HEK293 (cell line): ENCODE measurements at regions not wholly inside any gene's neighbourhood (a gene's known extent, or its start where the extent isn't known, plus 50 kb on each side); places are given as distances from the start of the nearest gene placed in this dataset.
A peak's percentile ranks its signal among the peaks of the same experiment; 100 is the strongest.

Experiments
- BCL11A ChIP-seq: fragments of 450-650 bp; formaldehyde crosslinking; IDR thresholded peaks from 2 replicates; pipeline ENCODE4 v1.5.1; 2016; ENCODE audit warnings: low read depth, missing biosample characterization, missing genetic modification characterization
- ELK4 ChIP-seq: IDR thresholded peaks from 2 replicates; pipeline ENCODE4 v1.6.1; 2011; ENCODE audit warnings: mild to moderate bottlenecking, low read depth, low read length, borderline replicate concordance
- GLIS1 ChIP-seq: fragments of 450-650 bp; formaldehyde crosslinking; IDR thresholded peaks from 2 replicates; pipeline ENCODE4 v1.5.1; 2016; ENCODE audit warnings: missing biosample characterization, missing genetic modification characterization
- IKZF3 ChIP-seq: fragments of 450-650 bp; IDR thresholded peaks from 2 replicates; pipeline ENCODE4 v1.5.0; 2018; ENCODE audit warnings: missing biosample characterization, mild to moderate bottlenecking, missing genetic modification characterization, moderate library complexity
- KLF1 ChIP-seq: fragments of 450-650 bp; formaldehyde crosslinking; IDR thresholded peaks from 2 replicates; pipeline ENCODE4 v1.5.1; 2016; ENCODE audit warnings: missing biosample characterization, missing genetic modification characterization
- PBX3 ChIP-seq: sonication (generic); formaldehyde crosslinking; IDR thresholded peaks from 2 replicates; pipeline ENCODE4 v1.8.1; 2022; ENCODE audit warnings: mild to moderate bottlenecking, moderate library complexity, missing genetic modification reagents
- SP3 ChIP-seq: fragments of 450-650 bp; formaldehyde crosslinking; IDR thresholded peaks from 2 replicates; pipeline ENCODE4 v1.5.1; 2016; ENCODE audit warnings: missing biosample characterization, missing genetic modification characterization
- ZBTB11 ChIP-seq: fragments of 450-650 bp; formaldehyde crosslinking; conservative IDR thresholded peaks from 2 replicates; pipeline ENCODE4 v1.5.1; 2016; ENCODE audit warnings: low read depth, missing biosample characterization, missing genetic modification characterization
- ZBTB48 ChIP-seq: fragments of 450-650 bp; formaldehyde crosslinking; IDR thresholded peaks from 2 replicates; pipeline ENCODE4 v1.5.1; 2016; ENCODE audit warnings: missing biosample characterization, missing genetic modification characterization
- ZBTB49 ChIP-seq: fragments of 450-650 bp; formaldehyde crosslinking; IDR thresholded peaks from 2 replicates; pipeline ENCODE4 v1.5.1; 2016; ENCODE audit warnings: missing biosample characterization, missing genetic modification characterization, low read depth
- ZNF239 ChIP-seq: fragments of 450-650 bp; formaldehyde crosslinking; IDR thresholded peaks from 2 replicates; pipeline ENCODE4 v1.5.1; 2016; ENCODE audit warnings: missing biosample characterization, missing genetic modification characterization
- ZNF248 ChIP-seq: fragments of 450-650 bp; formaldehyde crosslinking; IDR thresholded peaks from 2 replicates; pipeline ENCODE4 v1.5.1; 2017; ENCODE audit warnings: missing biosample characterization, missing genetic modification characterization
- ZNF26 ChIP-seq: fragments of 450-650 bp; formaldehyde crosslinking; IDR thresholded peaks from 2 replicates; pipeline ENCODE4 v1.5.1; 2016; ENCODE audit warnings: missing biosample characterization, missing genetic modification characterization
- ZNF324 ChIP-seq: fragments of 450-650 bp; formaldehyde crosslinking; IDR thresholded peaks from 2 replicates; pipeline ENCODE4 v1.5.1; 2016; ENCODE audit warnings: missing biosample characterization, missing genetic modification characterization
- ZNF335 ChIP-seq: fragments of 450-650 bp; formaldehyde crosslinking; conservative IDR thresholded peaks from 2 replicates; pipeline ENCODE4 v1.5.1; 2016; ENCODE audit warnings: missing biosample characterization, missing genetic modification characterization
- ZNF510 ChIP-seq: fragments of 450-650 bp; formaldehyde crosslinking; IDR thresholded peaks from 2 replicates; pipeline ENCODE4 v1.5.1; 2018; ENCODE audit warnings: mild to moderate bottlenecking, missing genetic modification characterization, missing biosample characterization; ENCODE audit not compliant: insufficient replicate concordance
- ZNF521 ChIP-seq: fragments of 450-650 bp; formaldehyde crosslinking; IDR thresholded peaks from 2 replicates; pipeline ENCODE4 v1.5.1; 2017; ENCODE audit warnings: missing biosample characterization, mild to moderate bottlenecking, missing genetic modification characterization
- ZNF530 ChIP-seq: fragments of 450-650 bp; formaldehyde crosslinking; IDR thresholded peaks from 2 replicates; pipeline ENCODE4 v1.5.1; 2016; ENCODE audit warnings: low read depth, missing biosample characterization, missing genetic modification characterization
- ZNF544 ChIP-seq: fragments of 450-650 bp; formaldehyde crosslinking; IDR thresholded peaks from 2 replicates; pipeline ENCODE4 v1.5.0; 2017; ENCODE audit warnings: missing biosample characterization, missing genetic modification characterization
- ZNF580 ChIP-seq: fragments of 450-650 bp; formaldehyde crosslinking; IDR thresholded peaks from 2 replicates; pipeline ENCODE4 v1.5.1; 2016; ENCODE audit warnings: missing biosample characterization, missing genetic modification characterization
- ZNF645 ChIP-seq: fragments of 450-650 bp; formaldehyde crosslinking; IDR thresholded peaks from 2 replicates; pipeline ENCODE4; 2016; ENCODE audit warnings: missing biosample characterization, missing genetic modification characterization
- ZNF654 ChIP-seq: fragments of 450-650 bp; formaldehyde crosslinking; IDR thresholded peaks from 2 replicates; pipeline ENCODE4 v1.5.1; 2016; ENCODE audit warnings: low read depth, missing biosample characterization, missing genetic modification characterization
- ZNF701 ChIP-seq: fragments of 450-650 bp; formaldehyde crosslinking; IDR thresholded peaks from 2 replicates; pipeline ENCODE4 v1.5.1; 2016; ENCODE audit warnings: missing biosample characterization, missing genetic modification characterization
- ZNF704 ChIP-seq: fragments of 450-650 bp; formaldehyde crosslinking; IDR thresholded peaks from 2 replicates; pipeline ENCODE4 v1.5.1; 2016; ENCODE audit warnings: missing biosample characterization, missing genetic modification characterization
- ZSCAN23 ChIP-seq: fragments of 450-650 bp; formaldehyde crosslinking; IDR thresholded peaks from 2 replicates; pipeline ENCODE4 v1.5.1; 2016; ENCODE audit warnings: missing biosample characterization, missing genetic modification characterization

GRCh38 chr7:140230861-140231770, 54.3 kb upstream of the KDM7A start (continued):
- no peak for TF ChIP-seq ZNF645
- no peak for TF ChIP-seq ZNF248
- no peak for TF ChIP-seq ZSCAN23
- TF ChIP-seq ZNF544 (tag by site-specific recombination), result no peak
- TF ChIP-seq BCL11A (tag by site-specific recombination), result no peak
- TF ChIP-seq ZNF521 (tag by site-specific recombination), result no peak
- no peak for TF ChIP-seq ELK4
- no peak for TF ChIP-seq ZNF239 (tag by site-specific recombination)
- TF ChIP-seq ZBTB49 (tag by site-specific recombination), result no peak
- TF ChIP-seq GLIS1 (tag by site-specific recombination), result peak; percentile 65
- no peak for TF ChIP-seq ZNF654 (tag by site-specific recombination)
- TF ChIP-seq ZNF704 (tag by site-specific recombination), result no peak
- TF ChIP-seq ZBTB48 (tag by site-specific recombination), result no peak; the same call in 1 of the 2 replicates
- no peak for TF ChIP-seq IKZF3 (tag by site-specific recombination)
- 0 out of 2 replicates have a peak, but pooled peaks have one; percentile 5 for TF ChIP-seq KLF1 (tag by site-specific recombination)
- no peak for TF ChIP-seq ZNF701 (tag by site-specific recombination)
- TF ChIP-seq ZBTB11 (tag by site-specific recombination), result no peak
- TF ChIP-seq ZNF26 (tag by site-specific recombination), result no peak
- TF ChIP-seq ZNF510, result no peak
- TF ChIP-seq ZNF324, result no peak
- no peak; the same call in 1 of the 2 replicates for TF ChIP-seq PBX3 (CRISPR knock-in tag)
- TF ChIP-seq SP3 (tag by site-specific recombination), result peak; percentile 50
- no peak for TF ChIP-seq ZNF530
- TF ChIP-seq ZNF335 (tag by site-specific recombination), result peak; percentile 85
- TF ChIP-seq ZNF580 (tag by site-specific recombination), result no peak
